Activated naive CD4-positive, alpha-beta T cell treated with anti-CD3 and anti-CD28 coated beads, Interleukin-2, amount 10 ng/mL, durations not matched to agents 7 days and 5 days (primary cell): ENCODE measurements at regions not wholly inside any gene's neighbourhood (a gene's known extent, or its start where the extent isn't known, plus 50 kb on each side); places are given as distances from the start of the nearest gene placed in this dataset.
"Not testable (repeated sequence)": the region's sequence is repeated elsewhere in the genome, so short reads cannot be mapped to it uniquely, and the experiment has no call there.

Source experiments
- CTCF ChIA-PET: fragments of 350-600 bp; sonication (Branson Sonifier 250); formaldehyde crosslinking; loops from one replicate; lab custom pipeline; 2021; ENCODE audit warnings: antibody characterized with exemption; lab: Charles Lee
- DNase-seq: peaks from one replicate; pipeline ENCODE4 v3.0.0-alpha.2; 2020
- H3K27ac Mint-ChIP-seq: one replicate; pipeline ENCODE4 v1.8.0; 2021; ENCODE audit warnings: mild to moderate bottlenecking, moderate library complexity, mixed read lengths
- H3K27me3 Mint-ChIP-seq: one replicate; pipeline ENCODE4 v1.8.0; 2021; ENCODE audit warnings: mild to moderate bottlenecking, mixed read lengths
- H3K36me3 Mint-ChIP-seq: one replicate; pipeline ENCODE4 v1.8.0; 2021; ENCODE audit warnings: mixed read lengths
- H3K4me1 Mint-ChIP-seq: one replicate; pipeline ENCODE4 v1.8.0; 2021; ENCODE audit warnings: mixed read lengths
- H3K4me3 Mint-ChIP-seq: one replicate; pipeline ENCODE4 v1.8.0; 2021; ENCODE audit warnings: mild to moderate bottlenecking, moderate library complexity, mixed read lengths
- H3K9me3 Mint-ChIP-seq: one replicate; pipeline ENCODE4 v1.8.0; 2021; ENCODE audit warnings: mixed read lengths

- CTCF ChIA-PET = no interaction called here
- Mint-ChIP-seq H3K27me3 (no peaks in the 10 kb centered on the region), H3K9me3 (no peaks in the 10 kb centered on the region), H3K4me1 (no peaks in the 10 kb centered on the region), H3K4me3 (no peak overlapping the region), H3K27ac (no peak overlapping the region), H3K36me3 (no peaks in the 10 kb centered on the region)
- DNase-seq = no peak
Measured at GRCh38 chr2:185967335-185967734, 228.7 kb downstream of the FSIP2 start.

GRCh38 chr2:185970148-185970852, 231.7 kb downstream of the FSIP2 start:
- no peak for DNase-seq
- no peak overlapping the region for H3K27ac Mint-ChIP-seq
- no peak overlapping the region for H3K4me3 Mint-ChIP-seq
- H3K4me1 Mint-ChIP-seq = no peaks in the 10 kb centered on the region
- no peaks in the 10 kb centered on the region for H3K9me3 Mint-ChIP-seq
- H3K27me3 Mint-ChIP-seq = no peaks in the 10 kb centered on the region
- CTCF ChIA-PET = no interaction called here
- no peaks in the 10 kb centered on the region for H3K36me3 Mint-ChIP-seq

- H3K9me3 Mint-ChIP-seq = no peaks in the 10 kb centered on the region
- H3K4me3 Mint-ChIP-seq = no peak overlapping the region
- CTCF ChIA-PET = no interaction called here
- H3K27ac Mint-ChIP-seq = no peak overlapping the region
- H3K27me3 Mint-ChIP-seq = no peaks in the 10 kb centered on the region
- no peaks in the 10 kb centered on the region for H3K36me3 Mint-ChIP-seq
- DNase-seq = no peak
- H3K4me1 Mint-ChIP-seq = no peaks in the 10 kb centered on the region
Measured at GRCh38 chr2:185978634-185979407, 240.2 kb downstream of the FSIP2 start.

GRCh38 chr2:185979546-185980071, 241.0 kb downstream of the FSIP2 start:
- CTCF ChIA-PET = no interaction called here
- Mint-ChIP-seq H3K36me3 (no peaks in the 10 kb centered on the region), H3K27ac (no peak overlapping the region), H3K4me3 (no peak overlapping the region), H3K4me1 (no peaks in the 10 kb centered on the region), H3K9me3 (no peaks in the 10 kb centered on the region), H3K27me3 (no peaks in the 10 kb centered on the region)
- no peak for DNase-seq

- H3K27me3 Mint-ChIP-seq = no peaks in the 10 kb centered on the region
- DNase-seq = no peak
- CTCF ChIA-PET = no interaction called here
- no peak overlapping the region for H3K27ac Mint-ChIP-seq
- no peaks in the 10 kb centered on the region for H3K4me1 Mint-ChIP-seq
- no peaks in the 10 kb centered on the region for H3K9me3 Mint-ChIP-seq
- no peak overlapping the region for H3K4me3 Mint-ChIP-seq
- no peaks in the 10 kb centered on the region for H3K36me3 Mint-ChIP-seq
Measured at GRCh38 chr2:185980944-185981343, 242.3 kb downstream of the FSIP2 start.

- H3K4me1 Mint-ChIP-seq = no peaks in the 10 kb centered on the region
- DNase-seq = no peak
- H3K27me3 Mint-ChIP-seq = no peaks in the 10 kb centered on the region
- CTCF ChIA-PET = no interaction called here
- H3K9me3 Mint-ChIP-seq = no peaks in the 10 kb centered on the region
- H3K27ac Mint-ChIP-seq = no peak overlapping the region
- no peak overlapping the region for H3K4me3 Mint-ChIP-seq
- H3K36me3 Mint-ChIP-seq = no peaks in the 10 kb centered on the region
Measured at GRCh38 chr2:185984670-185985069, 246.1 kb downstream of the FSIP2 start.

- H3K27ac Mint-ChIP-seq, H3K36me3 Mint-ChIP-seq, H3K4me3 Mint-ChIP-seq, CTCF ChIA-PET, H3K27me3 Mint-ChIP-seq, H3K4me1 Mint-ChIP-seq, H3K9me3 Mint-ChIP-seq, DNase-seq: not testable (repeated sequence)
Measured at GRCh38 chr2:185988907-185989306, 250.3 kb downstream of the FSIP2 start.

- H3K36me3 Mint-ChIP-seq = no peaks in the 10 kb centered on the region
- CTCF ChIA-PET = no interaction called here
- no peak overlapping the region for H3K27ac Mint-ChIP-seq
- H3K4me1 Mint-ChIP-seq = no peaks in the 10 kb centered on the region
- H3K27me3 Mint-ChIP-seq = no peaks in the 10 kb centered on the region
- H3K9me3 Mint-ChIP-seq = no peaks in the 10 kb centered on the region
- no peak for DNase-seq
- H3K4me3 Mint-ChIP-seq = no peak overlapping the region
Measured at GRCh38 chr2:185990861-185991525, 252.4 kb downstream of the FSIP2 start.

GRCh38 chr2:185998562-185999070, 260.0 kb downstream of the FSIP2 start:
- H3K4me1 Mint-ChIP-seq = no peaks in the 10 kb centered on the region
- no peaks in the 10 kb centered on the region for H3K27me3 Mint-ChIP-seq
- H3K4me3 Mint-ChIP-seq = no peak overlapping the region
- CTCF ChIA-PET = no interaction called here
- no peak for DNase-seq
- H3K36me3 Mint-ChIP-seq = no peaks in the 10 kb centered on the region
- no peaks in the 10 kb centered on the region for H3K9me3 Mint-ChIP-seq
- H3K27ac Mint-ChIP-seq = no peak overlapping the region

- Mint-ChIP-seq H3K4me3 (no peak overlapping the region), H3K36me3 (no peaks in the 10 kb centered on the region), H3K27ac (no peak overlapping the region), H3K9me3 (peaks cover 14% of the 10 kb centered on the region), H3K27me3 (no peaks in the 10 kb centered on the region), H3K4me1 (no peaks in the 10 kb centered on the region)
- no peak for DNase-seq
- CTCF ChIA-PET = no interaction called here
Measured at GRCh38 chr2:186009341-186009740, 270.7 kb downstream of the FSIP2 start.

GRCh38 chr2:186017278-186017677, 278.7 kb downstream of the FSIP2 start:
- Mint-ChIP-seq H3K27me3 (no peaks in the 10 kb centered on the region), H3K36me3 (no peaks in the 10 kb centered on the region), H3K9me3 (no peaks in the 10 kb centered on the region), H3K4me3 (no peak overlapping the region), H3K4me1 (no peaks in the 10 kb centered on the region), H3K27ac (no peak overlapping the region)
- CTCF ChIA-PET = no interaction called here
- no peak for DNase-seq

GRCh38 chr2:186024921-186025320, 286.3 kb downstream of the FSIP2 start:
- Mint-ChIP-seq H3K36me3 (no peaks in the 10 kb centered on the region), H3K9me3 (no peaks in the 10 kb centered on the region), H3K27ac (no peak overlapping the region), H3K4me1 (no peaks in the 10 kb centered on the region), H3K4me3 (no peak overlapping the region), H3K27me3 (no peaks in the 10 kb centered on the region)
- CTCF ChIA-PET = no interaction called here
- no peak for DNase-seq

GRCh38 chr2:186027922-186028321, 289.3 kb downstream of the FSIP2 start:
- no peaks in the 10 kb centered on the region for H3K27me3 Mint-ChIP-seq

GRCh38 chr2:186031229-186031628, 292.6 kb downstream of the FSIP2 start:
- no peaks in the 10 kb centered on the region for H3K27me3 Mint-ChIP-seq
- no peak overlapping the region for H3K4me3 Mint-ChIP-seq
- no peaks in the 10 kb centered on the region for H3K36me3 Mint-ChIP-seq
- H3K27ac Mint-ChIP-seq = no peak overlapping the region
- H3K9me3 Mint-ChIP-seq = no peaks in the 10 kb centered on the region
- no peaks in the 10 kb centered on the region for H3K4me1 Mint-ChIP-seq
- no peak for DNase-seq
- CTCF ChIA-PET = no interaction called here

More at GRCh38 chr2:186027922-186028321, 289.3 kb downstream of the FSIP2 start:
- CTCF ChIA-PET = no interaction called here
- no peak for DNase-seq
- Mint-ChIP-seq H3K27ac (no peak overlapping the region), H3K36me3 (no peaks in the 10 kb centered on the region), H3K9me3 (no peaks in the 10 kb centered on the region), H3K4me1 (no peaks in the 10 kb centered on the region), H3K4me3 (no peak overlapping the region)
